HG03103 (cell line): ENCODE measurements at regions not wholly inside any gene's neighbourhood (a gene's known extent, or its start where the extent isn't known, plus 50 kb on each side); places are given as distances from the start of the nearest gene placed in this dataset.
"Not testable (repeated sequence)": the region's sequence is repeated elsewhere in the genome, so short reads cannot be mapped to it uniquely, and the experiment has no call there.

Experiments
- ATAC-seq: cut with Tn5 transposase; IDR thresholded peaks from one replicate; pipeline ENCODE4 v1.9.1; 2021; ENCODE audit warnings: low read depth; ENCODE audit not compliant: unreplicated experiment

DNA sequence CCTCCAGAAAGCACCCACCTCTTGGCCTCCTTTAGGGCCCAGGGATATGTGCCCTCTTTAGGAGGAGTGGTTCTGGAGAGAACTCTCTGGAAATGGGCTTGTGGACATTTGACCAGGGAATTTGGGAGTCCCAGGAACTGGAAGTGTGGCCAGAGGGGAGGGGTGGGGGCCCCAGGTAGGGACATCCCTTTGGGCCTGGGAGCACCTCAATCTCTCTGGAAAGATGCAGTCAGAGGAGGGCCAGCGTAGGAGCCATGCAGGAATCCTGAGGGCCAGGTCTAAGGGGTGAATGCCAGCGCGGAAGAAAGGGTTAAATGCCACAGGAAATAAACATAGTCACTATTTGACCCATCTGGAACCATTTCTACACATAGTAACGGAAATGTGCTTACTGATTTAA, 50.3 kb upstream of the ITGA11 start:
- no peak for ATAC-seq

DNA sequence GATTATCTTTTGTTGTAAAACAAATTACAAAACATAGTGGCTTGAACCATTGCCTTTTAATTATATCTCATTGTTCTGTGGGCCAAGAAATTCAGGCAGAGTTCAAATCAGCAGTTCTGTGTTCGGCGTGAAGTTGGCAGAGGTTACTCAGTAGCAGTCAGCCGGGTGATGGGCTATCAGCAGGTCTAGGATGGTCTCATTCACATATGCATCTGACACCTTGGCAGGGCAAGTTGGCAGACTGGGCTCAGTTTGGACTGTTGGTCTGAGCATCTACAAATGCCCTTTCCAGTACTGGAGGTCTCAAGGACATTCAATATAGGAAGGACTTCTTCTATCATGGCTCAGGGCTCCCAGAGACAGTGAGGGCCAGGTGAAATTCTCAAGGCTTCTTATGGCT, 51.2 kb upstream of the ITGA11 start:
- no peak for ATAC-seq

DNA sequence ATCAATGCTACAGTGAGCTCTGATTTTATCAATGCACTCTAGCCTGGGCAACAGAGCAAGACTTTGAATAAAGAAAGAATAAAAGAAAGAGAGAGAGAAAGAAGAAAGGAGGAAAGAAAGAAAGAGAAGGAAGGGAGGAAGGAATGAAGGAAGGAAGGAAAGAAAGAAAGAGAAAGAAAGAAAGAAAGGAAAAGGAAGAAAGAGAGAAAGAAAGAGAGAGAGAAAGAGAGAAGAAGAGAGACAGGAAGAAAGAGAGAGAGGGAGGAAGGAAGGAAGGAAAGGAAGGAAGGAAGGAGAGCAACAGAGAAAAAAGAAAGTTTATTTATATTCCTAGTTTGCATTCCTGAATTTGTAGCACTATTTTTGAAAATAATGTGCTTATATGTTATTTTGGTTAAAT, 52.3 kb upstream of the ITGA11 start:
- ATAC-seq, result no peak

DNA sequence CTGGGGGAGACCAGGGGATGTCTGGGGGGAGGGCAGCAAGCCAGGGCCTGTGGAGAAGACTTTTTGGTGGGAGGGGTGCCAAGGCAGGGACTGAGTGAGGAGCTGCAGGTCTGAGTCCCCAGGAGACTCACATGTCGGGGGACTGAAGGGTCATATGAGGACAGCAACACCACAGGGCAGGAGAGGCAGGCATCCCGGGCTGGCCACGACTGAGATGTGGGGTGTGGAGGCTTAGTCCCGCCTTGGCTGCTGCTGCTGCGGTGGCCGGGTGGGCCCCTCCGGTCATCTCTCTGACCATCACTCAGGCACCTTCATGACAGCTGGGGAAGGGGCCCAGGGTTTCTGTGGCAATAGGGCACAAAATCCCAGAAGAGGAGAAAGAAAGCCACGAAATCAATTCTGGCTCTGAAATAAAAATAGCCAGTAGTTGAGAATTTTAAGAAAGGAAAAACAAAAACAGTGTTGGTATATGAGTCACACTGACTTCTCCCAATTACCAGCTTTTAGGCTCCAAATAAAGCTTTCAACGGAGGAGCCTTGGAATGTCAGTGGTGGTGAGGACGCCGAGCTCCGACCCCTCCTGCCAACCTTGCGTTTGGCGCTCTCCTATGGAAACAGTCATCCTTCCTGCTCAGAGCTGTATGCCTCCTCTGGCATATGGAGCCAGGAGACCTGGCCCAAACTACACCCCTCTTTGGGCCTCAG, 52.9 kb upstream of the ITGA11 start:
- ATAC-seq, result no peak

DNA sequence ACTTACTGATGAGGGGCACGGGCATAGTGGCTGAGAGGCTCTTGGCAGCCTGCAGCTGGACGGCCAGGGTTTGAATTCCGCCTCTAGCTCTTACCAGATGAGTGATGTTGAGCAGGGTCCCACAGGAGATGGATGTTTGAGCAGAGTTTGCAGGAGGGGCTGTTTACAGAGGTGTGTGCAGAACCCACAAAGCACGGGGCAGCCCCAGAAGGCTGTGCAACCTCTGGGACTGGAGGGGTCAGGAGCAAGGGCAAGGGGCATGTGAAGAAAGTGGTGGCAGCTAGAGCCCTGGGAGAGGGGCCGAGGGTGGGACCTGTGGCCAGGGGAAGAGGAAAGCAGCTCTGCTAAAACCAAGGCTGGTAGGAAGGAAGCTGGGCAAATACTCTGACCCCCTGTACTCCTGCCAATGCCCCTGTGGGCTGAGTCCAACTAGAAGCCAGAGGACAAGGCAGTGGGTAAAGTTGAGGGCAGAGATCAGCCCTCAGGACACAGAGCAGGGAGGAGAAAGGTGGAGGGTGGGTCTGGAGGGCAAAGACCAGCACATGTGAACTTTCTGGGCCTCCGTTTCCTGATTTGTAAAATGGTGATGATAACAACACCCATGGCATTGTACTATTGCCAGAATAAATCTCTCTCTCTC, 53.9 kb upstream of the ITGA11 start:
- no peak for ATAC-seq

DNA sequence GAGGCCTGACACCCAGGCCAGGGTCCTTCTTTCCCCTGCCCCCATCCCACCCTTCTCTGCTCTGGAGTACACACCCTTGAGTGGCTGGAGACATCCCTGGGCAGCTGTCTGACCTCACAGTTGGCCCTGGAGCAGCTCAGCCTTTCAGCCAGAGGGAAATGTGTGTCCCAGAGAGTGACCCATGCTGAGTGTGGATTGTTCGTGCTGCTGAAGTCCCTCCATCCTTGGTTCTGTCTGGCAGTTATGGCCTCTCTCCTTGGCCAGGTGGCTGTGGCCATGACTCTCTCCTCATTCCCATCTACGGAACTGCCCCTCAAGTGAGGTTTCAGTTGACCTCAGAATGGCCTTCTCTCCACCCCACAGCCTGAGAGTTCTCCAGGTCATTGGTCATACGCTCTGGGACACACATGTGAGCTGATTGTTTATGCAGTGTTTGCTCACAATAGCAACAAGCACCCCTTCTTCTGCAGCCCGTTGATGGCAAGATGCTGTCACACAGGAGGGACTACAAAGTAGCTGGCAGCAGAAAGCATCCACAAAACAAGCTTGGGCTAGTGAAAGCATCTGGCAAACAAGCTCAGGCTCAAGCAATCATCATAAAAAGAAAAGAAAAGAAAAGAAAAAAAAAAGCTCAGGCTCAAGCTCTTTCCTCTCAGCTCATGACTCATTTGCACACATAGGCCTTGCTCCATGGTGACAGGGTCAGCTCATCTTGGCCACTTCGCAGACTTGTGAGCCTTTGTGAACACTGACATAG, 55.3 kb upstream of the ITGA11 start:
- no peak for ATAC-seq

DNA sequence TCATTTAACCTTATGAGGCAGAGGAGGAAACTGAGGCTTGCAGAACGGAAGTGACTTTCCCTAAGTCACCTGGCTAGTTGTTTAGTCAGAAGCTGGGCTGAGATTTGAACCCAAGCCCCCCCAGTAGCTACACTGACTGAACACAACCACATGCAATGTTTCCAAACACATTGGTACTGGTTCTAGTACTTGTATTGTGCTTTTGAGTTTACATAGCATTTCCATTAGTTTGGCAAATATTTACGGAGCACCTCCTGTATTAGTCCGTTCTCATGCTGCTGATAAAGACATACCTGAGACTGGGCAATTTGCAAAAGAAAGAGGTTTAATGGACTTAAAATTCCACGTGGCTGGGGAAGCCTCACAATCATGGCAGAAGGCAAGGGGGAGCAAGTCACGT, 56.3 kb upstream of the ITGA11 start:
- no peak for ATAC-seq

DNA sequence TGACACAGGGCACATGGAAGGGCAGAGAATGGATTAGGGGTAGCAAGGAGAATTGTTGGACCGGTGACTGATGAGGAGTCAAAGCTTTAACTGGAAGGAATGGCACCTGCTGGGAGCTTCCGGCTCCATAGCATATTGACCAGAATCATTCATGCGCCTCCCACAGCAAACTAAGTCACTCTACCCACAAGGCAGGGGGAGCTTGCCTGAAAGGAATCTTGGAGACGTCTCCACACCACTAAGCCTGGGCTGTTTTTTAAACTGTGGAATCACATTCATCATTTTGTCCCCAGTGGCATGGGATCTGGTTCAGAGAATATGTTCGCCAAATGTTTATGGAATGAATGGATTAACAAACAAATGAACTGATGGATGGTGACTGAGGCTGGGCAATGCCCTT, 57.0 kb upstream of the ITGA11 start:
- no peak for ATAC-seq

DNA sequence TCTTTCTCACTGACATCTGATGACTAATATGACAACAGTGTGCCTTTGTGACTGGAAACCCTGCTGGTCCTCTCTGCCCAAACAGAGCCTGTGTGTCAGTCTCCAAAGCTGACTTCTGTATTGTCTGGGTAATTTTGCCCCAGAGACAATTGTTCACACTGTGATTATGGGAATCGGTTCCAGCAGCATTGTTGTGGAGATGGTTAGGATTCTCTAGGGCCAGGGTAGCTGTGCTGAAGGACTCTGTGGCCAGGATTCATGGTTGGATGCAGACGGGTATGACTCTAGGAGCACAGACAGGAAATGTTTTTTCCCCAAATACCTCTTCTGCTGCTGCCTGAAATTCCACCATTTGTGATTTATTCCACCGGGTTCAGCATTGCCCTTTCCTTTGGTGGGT, 57.5 kb upstream of the ITGA11 start:
- ATAC-seq, result no peak

DNA sequence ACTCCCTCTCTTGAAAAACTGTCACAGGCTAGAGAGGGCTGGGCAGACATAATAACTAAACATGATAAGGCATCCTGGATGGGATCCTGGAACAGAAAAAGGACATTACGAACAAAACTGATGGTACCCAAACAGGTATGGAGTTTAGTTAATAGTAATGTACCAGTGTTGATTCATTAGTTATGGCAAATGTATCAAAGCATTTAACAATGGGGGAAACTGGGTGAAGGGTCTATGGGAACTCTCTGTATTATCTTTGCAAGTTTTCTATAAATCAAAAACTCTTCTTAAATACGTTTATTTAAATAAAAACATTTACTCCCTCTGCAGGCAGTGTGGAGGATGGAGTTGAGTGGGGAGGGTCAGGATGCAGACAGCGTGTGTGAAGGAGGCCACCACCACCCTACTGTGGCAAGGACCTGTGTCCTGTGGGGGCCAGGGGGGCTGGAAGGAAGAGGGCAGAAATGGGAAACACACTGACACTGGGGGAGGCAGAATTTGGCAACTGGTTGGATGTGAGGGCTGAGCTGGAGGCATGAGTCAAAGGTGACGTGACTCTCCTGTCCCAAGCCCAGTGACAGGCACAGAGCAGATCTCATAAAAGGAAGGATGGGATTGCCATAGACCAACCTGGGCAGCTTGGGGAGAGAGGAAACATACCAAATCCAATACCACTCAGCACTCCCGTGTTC, 59.6 kb upstream of the ITGA11 start:
- ATAC-seq, result no peak

DNA sequence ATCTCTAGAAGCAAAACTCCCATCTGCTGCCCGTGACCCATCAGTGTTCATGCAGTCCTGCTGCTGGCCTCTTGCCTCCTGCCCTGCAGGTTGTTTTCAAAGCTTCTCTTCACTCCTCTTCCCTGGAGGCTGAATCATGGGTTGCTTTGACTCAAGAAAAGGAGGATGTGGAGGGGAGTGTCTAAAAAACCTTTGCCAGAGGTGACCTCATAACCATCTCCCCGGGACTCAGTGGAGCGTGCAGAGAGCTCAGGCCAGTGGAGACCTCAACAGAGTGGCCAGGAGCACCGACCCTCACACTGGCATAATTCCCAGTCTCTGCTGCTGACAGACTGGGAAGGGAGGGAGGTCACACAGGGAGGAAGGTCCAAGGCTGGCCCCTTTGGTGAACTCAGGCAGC, 60.9 kb upstream of the ITGA11 start:
- ATAC-seq, result no peak

DNA sequence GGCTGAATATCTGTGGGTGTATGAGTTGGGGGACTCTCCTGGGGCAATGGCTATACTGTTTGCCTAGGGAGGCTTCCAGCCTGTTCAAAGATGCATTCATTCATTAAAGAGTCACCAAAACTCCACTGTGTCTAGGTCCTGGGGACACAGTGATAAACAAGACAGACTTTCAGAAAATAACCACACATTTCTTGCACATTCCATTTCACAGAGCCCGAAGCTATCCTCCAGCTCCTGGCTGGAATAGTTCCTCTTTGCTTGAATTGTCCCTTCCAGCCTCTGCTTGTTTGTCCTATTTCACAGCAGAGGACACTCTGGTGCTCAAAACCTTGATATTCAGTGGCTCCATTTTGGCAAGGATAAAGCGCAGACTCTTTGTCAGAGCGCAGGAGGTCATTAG, 61.7 kb upstream of the ITGA11 start:
- no peak for ATAC-seq

DNA sequence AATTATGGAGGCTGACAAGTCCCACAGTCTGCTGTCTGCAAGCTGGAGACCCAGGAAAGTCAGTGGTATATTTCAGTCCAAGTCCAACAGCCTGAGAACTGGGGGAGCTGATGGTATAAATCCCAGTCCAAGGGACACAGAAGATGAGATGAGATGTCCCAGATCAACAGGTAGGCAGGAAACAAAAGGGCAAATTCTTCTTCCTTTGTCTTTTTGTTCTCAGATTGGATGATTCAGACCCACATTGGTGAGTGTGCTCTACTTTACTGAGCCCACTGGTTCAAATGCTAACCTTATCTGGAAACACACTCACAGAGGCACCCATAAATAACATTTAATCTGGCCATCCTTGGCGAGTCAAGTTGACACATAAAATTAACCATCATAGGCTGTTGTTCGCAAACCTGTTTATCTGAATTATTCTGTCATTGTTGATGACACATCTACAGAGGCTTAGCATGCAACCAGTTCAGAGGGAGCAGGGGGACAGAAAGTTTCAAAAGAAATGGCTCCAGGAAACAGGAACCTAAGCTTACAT, 62.7 kb upstream of the ITGA11 start:
- no peak for ATAC-seq

DNA sequence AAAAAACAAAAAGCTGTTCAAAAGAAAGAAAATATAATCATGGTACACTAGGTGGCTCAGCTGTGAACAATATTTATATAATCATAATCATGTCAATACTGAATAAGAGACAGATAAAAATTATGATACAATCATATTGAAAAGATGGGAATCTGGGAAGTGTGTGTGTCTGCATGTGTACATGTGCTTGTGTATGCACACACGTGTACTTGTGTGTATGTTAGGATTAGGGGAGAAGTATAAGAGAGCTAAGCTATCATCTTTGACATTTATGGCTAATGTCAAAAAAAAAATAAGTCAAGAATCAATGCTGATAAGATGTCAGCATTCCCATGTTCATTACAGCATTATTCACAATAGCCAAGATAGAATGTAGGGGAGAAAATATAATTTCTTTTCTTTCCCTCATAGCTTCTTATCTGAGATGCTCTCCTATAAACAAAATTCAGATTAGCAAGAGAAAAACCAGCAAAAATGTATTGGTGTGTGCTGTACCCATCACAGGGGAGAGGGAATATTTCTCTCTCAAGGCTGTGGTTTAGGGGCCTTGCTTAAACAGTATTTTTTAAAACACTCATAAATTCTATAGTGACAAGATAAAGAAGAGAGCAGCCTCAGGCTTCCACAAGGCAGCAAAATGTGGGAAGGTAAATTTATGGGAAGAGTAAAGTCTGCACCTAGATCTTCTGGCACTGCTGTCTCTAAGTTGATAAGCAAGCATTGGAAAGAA, 63.4 kb upstream of the ITGA11 start:
- no peak for ATAC-seq

DNA sequence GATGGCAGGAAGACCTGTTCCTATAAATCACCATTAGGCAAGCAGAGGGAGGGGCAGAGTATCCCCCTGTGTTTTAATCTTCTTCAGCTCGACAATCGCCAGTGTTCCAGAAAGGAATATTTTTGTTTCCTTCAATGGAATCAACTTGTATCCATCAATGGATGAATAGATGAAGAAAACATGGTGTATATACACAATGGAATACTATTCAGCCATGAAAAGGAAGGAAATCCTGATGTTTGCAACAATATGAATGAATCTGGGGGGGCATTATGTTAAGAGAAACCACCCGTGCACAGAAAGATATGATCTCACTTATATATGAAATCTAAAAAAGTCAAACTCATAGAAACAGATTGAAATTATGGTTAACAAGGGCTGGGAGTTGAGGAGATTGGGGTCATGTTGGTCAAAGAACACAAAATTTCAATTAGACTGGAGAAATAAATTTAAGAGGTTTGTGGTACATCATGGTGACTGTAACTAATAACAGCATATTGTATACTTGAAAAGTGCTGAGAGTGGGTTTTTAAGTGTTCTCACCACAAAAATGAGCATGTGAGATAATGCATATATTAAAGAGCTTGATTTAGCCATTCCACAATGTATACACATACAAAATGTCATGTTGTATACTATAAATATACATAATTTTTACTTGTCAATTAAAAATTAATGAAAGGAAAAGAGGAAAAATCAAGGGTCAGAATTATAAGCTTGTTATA, 64.2 kb upstream of the ITGA11 start:
- ATAC-seq, result no peak

DNA sequence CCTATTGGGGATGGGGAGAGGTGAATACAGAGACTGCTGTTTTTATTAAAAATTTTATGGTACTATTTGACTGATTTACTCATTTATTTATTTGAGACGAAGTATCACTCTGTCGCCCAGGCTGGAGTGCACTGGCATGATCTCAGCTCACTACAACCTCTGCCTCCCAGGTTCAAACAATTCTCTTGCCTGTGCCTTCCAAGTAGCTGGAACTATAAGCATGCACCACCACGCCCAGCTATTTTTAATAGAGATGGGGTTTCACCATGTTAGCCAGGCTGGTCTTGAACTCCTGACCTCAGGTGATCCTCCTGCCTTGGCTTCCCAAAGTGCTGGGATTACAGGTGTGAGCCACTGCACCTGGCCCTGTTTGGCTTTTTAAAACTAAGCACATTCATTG, 64.8 kb upstream of the ITGA11 start:
- ATAC-seq, result not testable (repeated sequence)

DNA sequence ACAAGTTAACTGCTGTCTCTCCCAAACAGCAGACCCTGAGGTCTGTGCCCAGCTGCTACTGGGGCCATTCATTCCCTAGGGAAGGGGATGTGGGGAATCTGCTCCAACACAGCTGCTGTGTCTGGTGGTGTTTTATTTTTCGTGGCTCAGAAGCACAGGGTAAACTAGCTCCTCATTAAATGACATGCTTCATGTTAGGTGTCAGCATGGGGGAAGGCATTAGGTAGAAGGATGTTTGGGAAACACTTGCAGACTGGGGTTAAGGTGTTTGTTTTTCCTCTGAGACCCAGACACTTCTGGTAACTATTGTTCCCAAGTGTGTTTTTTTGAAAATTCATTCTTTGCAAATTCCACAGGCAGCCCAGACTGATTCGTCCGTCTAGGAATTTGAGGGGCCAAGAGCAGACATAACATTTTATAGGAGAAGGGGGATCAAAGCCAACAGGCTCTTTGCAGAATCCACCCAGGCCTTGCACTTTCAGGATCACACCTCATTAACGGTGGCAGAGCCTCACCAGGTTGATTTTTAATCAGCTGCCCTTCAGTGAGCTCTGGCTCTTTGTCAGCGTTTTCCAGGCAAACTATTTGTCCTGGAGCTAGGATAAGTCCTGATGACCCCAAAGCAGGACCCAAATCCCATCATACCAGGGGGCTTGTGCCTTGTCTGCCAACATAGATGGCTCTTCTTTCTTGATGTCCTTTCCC, 65.4 kb upstream of the ITGA11 start:
- no peak for ATAC-seq

DNA sequence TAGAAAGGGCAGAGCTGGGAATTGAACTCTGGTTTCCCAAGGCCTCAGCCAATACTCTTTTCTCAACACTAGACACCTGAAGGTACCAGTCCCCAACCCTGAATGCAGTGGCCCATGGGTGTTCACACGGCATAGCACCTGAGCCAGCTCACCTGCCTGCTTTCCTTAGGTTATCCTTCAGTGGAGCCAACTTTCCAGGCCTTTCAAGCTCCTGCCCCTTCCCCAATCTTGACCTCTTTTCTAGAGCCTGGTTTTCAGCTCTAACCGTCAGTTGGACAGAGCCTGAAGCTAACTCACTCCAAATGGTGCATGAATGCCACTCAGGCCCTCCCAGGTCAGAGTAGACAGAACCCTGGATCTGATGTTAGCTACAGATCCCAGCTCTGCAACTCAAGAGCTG, 66.1 kb upstream of the ITGA11 start:
- no peak for ATAC-seq

DNA sequence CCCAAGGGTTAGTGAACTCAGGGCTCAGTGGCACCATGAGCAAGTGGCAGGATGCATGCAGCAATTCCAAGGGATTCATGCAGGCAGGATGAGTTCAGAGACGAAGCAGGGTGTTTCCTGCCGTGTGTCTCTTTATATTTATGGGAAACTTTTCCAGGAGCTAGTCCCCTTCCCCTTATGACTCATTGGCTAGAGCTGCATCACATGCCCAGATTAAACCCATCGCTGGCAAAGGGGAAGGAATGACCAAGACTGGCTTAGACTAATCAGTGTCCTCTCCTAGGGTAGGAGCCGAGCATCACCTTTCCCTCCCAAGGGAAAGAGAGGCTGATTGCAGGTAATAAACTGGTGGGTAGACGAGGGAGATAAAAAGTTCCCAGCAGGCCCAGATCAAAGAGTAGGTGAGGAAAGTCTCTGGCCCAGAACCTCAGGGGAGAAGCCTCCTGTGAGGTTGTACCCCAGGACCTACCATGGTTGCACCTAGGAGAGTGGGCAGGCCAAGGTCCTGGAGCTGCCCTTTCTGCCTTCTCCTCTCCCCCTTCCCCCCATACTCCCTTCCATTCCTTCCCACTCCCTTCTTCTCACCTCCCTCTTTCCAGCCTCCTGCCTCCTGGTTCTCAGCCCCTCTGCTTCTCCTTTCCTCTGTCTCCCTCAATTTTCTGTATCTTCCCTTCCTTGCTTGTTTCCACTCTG, 67.8 kb upstream of the ITGA11 start:
- ATAC-seq, result no peak
